GM21390 (cell line): ENCODE measurements at regions not wholly inside any gene's neighbourhood (a gene's known extent, or its start where the extent isn't known, plus 50 kb on each side); places are given as distances from the start of the nearest gene placed in this dataset.
"Not testable (repeated sequence)": the region's sequence is repeated elsewhere in the genome, so short reads cannot be mapped to it uniquely, and the experiment has no call there.

Experiments used
- ATAC-seq: cut with Tn5 transposase; IDR thresholded peaks from one replicate; pipeline ENCODE4 v1.9.1; 2021; ENCODE audit not compliant: unreplicated experiment

- ATAC-seq: no peak
Observed at GRCh38 chr3:162367429-162368260, 871.0 kb downstream of the OTOL1 start.

- no peak for ATAC-seq
Observed at GRCh38 chr3:162368417-162368816, 871.8 kb downstream of the OTOL1 start.

GRCh38 chr3:162369306-162369705 is 872.7 kb downstream of the OTOL1 start:
- ATAC-seq: no peak

- ATAC-seq: no peak
Observed at GRCh38 chr3:162370141-162370540, 873.5 kb downstream of the OTOL1 start.

GRCh38 chr3:162376761-162377160 is 880.2 kb downstream of the OTOL1 start:
- no peak for ATAC-seq

- no peak for ATAC-seq
Observed at GRCh38 chr3:162377608-162378007, 881.0 kb downstream of the OTOL1 start.

GRCh38 chr3:162385387-162385786 is 888.8 kb downstream of the OTOL1 start:
- no peak for ATAC-seq

- no peak for ATAC-seq
Observed at GRCh38 chr3:162390891-162391290, 894.3 kb downstream of the OTOL1 start.

- no peak for ATAC-seq
Observed at GRCh38 chr3:162391301-162391700, 894.7 kb downstream of the OTOL1 start.

GRCh38 chr3:162395496-162395895 is 898.9 kb downstream of the OTOL1 start:
- ATAC-seq: no peak

- no peak for ATAC-seq
Observed at GRCh38 chr3:162398554-162398953, 901.9 kb downstream of the OTOL1 start.

GRCh38 chr3:162400697-162401096 is 904.1 kb downstream of the OTOL1 start:
- ATAC-seq: no peak

GRCh38 chr3:162411556-162411955 is 914.9 kb downstream of the OTOL1 start:
- not testable (repeated sequence) for ATAC-seq

- ATAC-seq: no peak
Observed at GRCh38 chr3:162421721-162422120, 925.1 kb downstream of the OTOL1 start.

GRCh38 chr3:162428192-162428591 is 931.6 kb downstream of the OTOL1 start:
- ATAC-seq: no peak

- ATAC-seq: no peak
Observed at GRCh38 chr3:162435750-162436149, 939.1 kb downstream of the OTOL1 start.

- ATAC-seq: no peak
Observed at GRCh38 chr3:162436826-162437225, 940.2 kb downstream of the OTOL1 start.

GRCh38 chr3:162437480-162437879 is 940.9 kb downstream of the OTOL1 start:
- no peak for ATAC-seq

GRCh38 chr3:162441716-162442115 is 945.1 kb downstream of the OTOL1 start:
- ATAC-seq: no peak

- no peak for ATAC-seq
Observed at GRCh38 chr3:162443376-162443775, 946.8 kb downstream of the OTOL1 start.

- ATAC-seq: no peak
Observed at GRCh38 chr3:162468791-162469190, 972.2 kb downstream of the OTOL1 start.

GRCh38 chr3:162487138-162487537 is 990.5 kb downstream of the OTOL1 start:
- no peak for ATAC-seq

- ATAC-seq: no peak
Observed at GRCh38 chr3:162489853-162490252, 993.2 kb downstream of the OTOL1 start.
